Breast epithelium (tissue), 4 donors: ENCODE measurements at regions not wholly inside any gene's neighbourhood (a gene's known extent, or its start where the extent isn't known, plus 50 kb on each side); places are given as distances from the start of the nearest gene placed in this dataset.

Experiments used
- DNase-seq, 2 donors: peaks; one replicate each; pipeline ENCODE4 v3.0.0-alpha.2; 2019; ENCODE audit warnings: low spot score in 2 of 2
- H3K27ac ChIP-seq, 2 donors: fragments of 200-600 bp; sonication (generic) in 1 of 2; one replicate each; pipeline ENCODE4 v1.5.1; 2016 to 2019; ENCODE audit warnings: mild to moderate bottlenecking in 1 of 2
- H3K27me3 ChIP-seq, 2 donors: fragments of 200-600 bp; sonication (generic) in 1 of 2; one replicate each; pipeline versions ENCODE4 v1.5.1 to v1.6.0; 2017 to 2019; ENCODE audit warnings: control low read depth in 1 of 2, mild to moderate bottlenecking in 1 of 2
- H3K36me3 ChIP-seq: fragments of 200-600 bp; one replicate; pipeline ENCODE4 v1.5.1; 2019
- H3K4me1 ChIP-seq, 2 donors: fragments of 200-600 bp; sonication (generic); one replicate each; pipeline ENCODE4 v1.5.1; 2016 to 2019; ENCODE audit warnings: control low read depth in 1 of 2
- H3K4me3 ChIP-seq, 3 donors: fragments of 200-600 bp; sonication (generic); 1 replicate in 2 of 3; 2 replicates in 1 of 3; pipeline ENCODE4 v1.5.1; 2016 to 2019; ENCODE audit warnings: mild to moderate bottlenecking in 3 of 3, moderate library complexity in 2 of 3
- H3K9me3 ChIP-seq, 2 donors: fragments of 200-600 bp; sonication (generic) in 1 of 2; one replicate each; pipeline ENCODE4 v1.5.1; 2016 to 2019; ENCODE audit warnings: control low read depth in 1 of 2
- POLR2A ChIP-seq: fragments of 450-650 bp; IDR thresholded peaks from one replicate; pipeline ENCODE4 v1.6.1; 2016; ENCODE audit warnings: antibody characterized with exemption, mild to moderate bottlenecking, moderate library complexity
- POLR2AphosphoS5 ChIP-seq, 3 donors: sonication (generic); formaldehyde crosslinking; IDR thresholded peaks; one replicate each; pipeline ENCODE4 v1.6.1; 2017; ENCODE audit warnings: antibody characterized with exemption in 3 of 3
- intact Hi-C: fragments of 100-400 bp; cut with DNase I; formaldehyde crosslinking; loops from one replicate; pipeline ENCODE4 v1.15.1; 2023; ENCODE audit warnings: low total_unique reads
- TF ChIP-seq, protein P1 (sequence below), 3 donors: fragments of 450-650 bp; IDR thresholded peaks; one replicate each; pipeline ENCODE4 v1.5.1; 2016 to 2017; ENCODE audit warnings: antibody characterized with exemption in 3 of 3, mild to moderate bottlenecking in 3 of 3, moderate library complexity in 3 of 3

DNA sequence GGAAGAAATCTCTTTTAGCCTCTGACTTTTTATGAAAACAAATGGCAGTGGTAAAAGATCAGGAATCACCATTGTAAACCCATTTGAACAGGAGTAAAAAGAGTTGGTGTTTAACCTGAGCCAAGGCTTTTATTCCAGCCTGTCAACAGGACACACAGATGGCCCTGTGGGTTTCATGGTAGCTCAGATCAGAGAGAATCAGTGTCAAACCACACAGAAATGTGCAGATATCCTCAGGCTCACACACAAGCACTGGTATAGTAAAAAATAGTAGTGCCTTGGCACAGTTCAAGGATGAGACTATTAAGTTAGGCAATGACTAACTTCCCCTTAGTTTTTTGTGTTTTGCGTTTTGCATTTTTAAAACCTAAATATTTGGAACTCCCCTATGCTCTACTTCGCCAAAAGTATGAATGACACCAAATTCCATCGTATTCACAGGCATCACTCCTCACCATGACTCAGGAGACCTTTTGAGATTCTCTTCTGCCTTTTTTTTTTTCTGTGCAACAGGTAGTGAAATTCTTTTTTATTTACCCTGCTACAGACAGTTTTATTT is 1200.0 kb downstream of the CDH11 start:
- intact Hi-C loops = no loop called here
- H3K27ac ChIP-seq = no peak overlapping the region
- H3K27me3 ChIP-seq = no peaks in the 10 kb centered on the region
- H3K9me3 ChIP-seq = peaks cover 4 to 5% of the 10 kb centered on the region in 2 donors
- no peak for DNase-seq
- no peaks in the 10 kb centered on the region for H3K36me3 ChIP-seq
- TF ChIP-seq, protein P1, sequence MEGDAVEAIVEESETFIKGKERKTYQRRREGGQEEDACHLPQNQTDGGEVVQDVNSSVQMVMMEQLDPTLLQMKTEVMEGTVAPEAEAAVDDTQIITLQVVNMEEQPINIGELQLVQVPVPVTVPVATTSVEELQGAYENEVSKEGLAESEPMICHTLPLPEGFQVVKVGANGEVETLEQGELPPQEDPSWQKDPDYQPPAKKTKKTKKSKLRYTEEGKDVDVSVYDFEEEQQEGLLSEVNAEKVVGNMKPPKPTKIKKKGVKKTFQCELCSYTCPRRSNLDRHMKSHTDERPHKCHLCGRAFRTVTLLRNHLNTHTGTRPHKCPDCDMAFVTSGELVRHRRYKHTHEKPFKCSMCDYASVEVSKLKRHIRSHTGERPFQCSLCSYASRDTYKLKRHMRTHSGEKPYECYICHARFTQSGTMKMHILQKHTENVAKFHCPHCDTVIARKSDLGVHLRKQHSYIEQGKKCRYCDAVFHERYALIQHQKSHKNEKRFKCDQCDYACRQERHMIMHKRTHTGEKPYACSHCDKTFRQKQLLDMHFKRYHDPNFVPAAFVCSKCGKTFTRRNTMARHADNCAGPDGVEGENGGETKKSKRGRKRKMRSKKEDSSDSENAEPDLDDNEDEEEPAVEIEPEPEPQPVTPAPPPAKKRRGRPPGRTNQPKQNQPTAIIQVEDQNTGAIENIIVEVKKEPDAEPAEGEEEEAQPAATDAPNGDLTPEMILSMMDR (IDR thresholded peaks at IDR 0.05) = no peak
- no peak for TF ChIP-seq POLR2A
- TF ChIP-seq POLR2AphosphoS5 (IDR thresholded peaks at IDR 0.05) = no peak
- H3K4me3 ChIP-seq = no peak overlapping the region
- no peaks in the 10 kb centered on the region for H3K4me1 ChIP-seq

DNA sequence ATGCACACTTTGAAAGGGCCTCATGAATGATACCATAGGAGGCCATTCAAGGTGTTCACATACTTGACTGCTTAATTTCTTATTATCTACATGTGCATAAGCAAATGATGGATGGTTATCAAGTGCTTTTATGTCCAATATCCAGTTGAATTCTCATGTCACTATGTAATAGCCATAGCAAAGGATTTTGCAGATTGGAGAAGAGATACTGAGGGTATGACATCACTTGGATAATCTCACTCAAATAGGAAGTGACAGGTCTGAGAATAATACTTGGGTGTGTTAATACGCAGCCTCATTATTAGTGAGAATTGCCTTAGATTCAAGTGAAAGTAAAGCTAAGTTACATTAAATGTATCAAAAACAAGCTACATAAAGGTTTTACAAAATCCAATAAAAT is 1208.6 kb downstream of the CDH11 start:
- Histone ChIP-seq H3K4me1 (no peaks in the 10 kb centered on the region), H3K36me3 (no peaks in the 10 kb centered on the region), H3K27ac (no peak overlapping the region), H3K9me3 (no peaks in the 10 kb centered on the region), H3K27me3 (no peaks in the 10 kb centered on the region), H3K4me3 (no peak overlapping the region)
- DNase-seq = no peak
- intact Hi-C loops = no loop called here
- TF ChIP-seq POLR2A (no peak), POLR2AphosphoS5 (IDR thresholded peaks at IDR 0.05) (no peak)
- TF ChIP-seq, protein P1 (IDR thresholded peaks at IDR 0.05) = no peak

DNA sequence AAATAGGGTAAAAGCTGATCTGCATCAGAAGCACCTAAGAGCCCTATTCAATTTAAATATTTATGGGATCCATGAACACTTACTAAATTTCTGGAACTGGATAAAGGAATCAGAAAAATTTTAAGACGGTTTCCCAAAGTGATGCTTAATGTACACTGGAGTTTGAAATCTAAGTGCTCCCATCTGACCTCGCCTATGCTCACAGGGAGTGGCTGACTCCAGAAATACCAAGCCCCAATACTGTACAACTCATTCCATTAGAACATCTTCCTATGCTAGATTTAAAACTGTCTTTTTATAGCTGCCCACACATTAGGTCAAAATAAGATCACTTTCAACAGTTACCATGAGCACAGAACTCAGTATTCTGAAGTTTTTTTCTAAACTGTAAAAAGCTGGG is 1214.6 kb downstream of the CDH11 start:
- H3K9me3 ChIP-seq = no peaks in the 10 kb centered on the region
- TF ChIP-seq, protein P1 (IDR thresholded peaks at IDR 0.05) = no peak
- no peaks in the 10 kb centered on the region for H3K4me1 ChIP-seq
- intact Hi-C loops = no loop called here
- H3K27me3 ChIP-seq = no peaks in the 10 kb centered on the region
- DNase-seq = no peak
- H3K36me3 ChIP-seq = no peaks in the 10 kb centered on the region
- no peak overlapping the region for H3K27ac ChIP-seq
- H3K4me3 ChIP-seq = no peak overlapping the region

DNA sequence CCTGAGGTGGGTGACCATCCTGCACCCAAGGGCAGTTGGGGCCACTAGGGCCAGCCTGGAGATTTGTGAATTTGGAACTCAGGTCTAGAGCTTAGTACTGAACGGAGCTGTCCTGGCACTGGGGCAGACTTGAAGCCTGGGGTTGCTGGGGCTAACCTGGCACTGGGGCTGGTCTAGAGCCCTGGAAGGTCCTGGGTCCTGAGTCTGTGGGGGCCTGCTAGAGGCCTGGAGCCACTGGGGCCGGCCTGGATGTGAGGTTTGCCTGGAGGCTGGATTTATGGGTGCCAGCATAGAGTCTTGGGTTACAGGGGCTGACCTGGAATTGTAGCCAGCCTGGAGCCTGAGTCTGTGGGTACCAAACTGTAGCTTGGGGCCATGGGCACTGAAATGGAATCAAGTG is 1216.9 kb downstream of the CDH11 start:
- H3K27ac ChIP-seq = no peak overlapping the region
- intact Hi-C loops = no loop called here
- no peaks in the 10 kb centered on the region for H3K36me3 ChIP-seq
- H3K27me3 ChIP-seq = no peaks in the 10 kb centered on the region
- H3K4me1 ChIP-seq = no peaks in the 10 kb centered on the region
- no peak overlapping the region for H3K4me3 ChIP-seq
- no peak for DNase-seq
- H3K9me3 ChIP-seq = no peaks in the 10 kb centered on the region
- TF ChIP-seq, protein P1 (IDR thresholded peaks at IDR 0.05) = no peak
- no peak for TF ChIP-seq POLR2AphosphoS5 (IDR thresholded peaks at IDR 0.05)
- TF ChIP-seq POLR2A = no peak

DNA sequence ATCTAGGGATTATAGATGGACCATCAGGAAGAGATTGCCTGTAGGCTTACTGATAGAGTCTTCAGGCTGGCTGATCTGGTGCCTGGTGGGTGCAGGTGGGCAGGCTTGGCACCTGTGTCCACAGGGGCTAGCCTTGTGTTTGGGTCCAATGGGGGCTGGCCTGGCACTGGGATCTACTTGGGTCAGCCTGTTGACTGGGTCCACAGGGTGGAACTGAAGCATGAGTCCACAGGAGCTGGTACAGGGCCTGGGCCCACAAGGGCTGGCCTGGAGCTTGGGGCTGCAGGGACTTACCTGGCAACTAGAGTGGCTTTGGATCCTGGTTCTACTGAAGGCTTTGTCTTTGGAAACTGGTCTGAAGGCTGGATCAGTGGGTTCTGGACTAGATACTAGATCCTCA is 1217.7 kb downstream of the CDH11 start:
- intact Hi-C loops = no loop called here
- no peaks in the 10 kb centered on the region for H3K4me1 ChIP-seq
- no peaks in the 10 kb centered on the region for H3K9me3 ChIP-seq
- H3K4me3 ChIP-seq = no peak overlapping the region
- H3K27ac ChIP-seq = no peak overlapping the region
- H3K36me3 ChIP-seq = no peaks in the 10 kb centered on the region
- TF ChIP-seq, protein P1 (IDR thresholded peaks at IDR 0.05) = no peak
- no peak for TF ChIP-seq POLR2AphosphoS5 (IDR thresholded peaks at IDR 0.05)
- no peak for TF ChIP-seq POLR2A
- DNase-seq = no peak
- no peaks in the 10 kb centered on the region for H3K27me3 ChIP-seq
